Keratinocyte (primary cell): ENCODE measurements at regions not wholly inside any gene's neighbourhood (a gene's known extent, or its start where the extent isn't known, plus 50 kb on each side); places are given as distances from the start of the nearest gene placed in this dataset.

Source experiments
- DNase-seq: peaks from one replicate; pipeline ENCODE4 v3.0.0-alpha.2; 2011; ENCODE audit warnings: low read depth, missing footprints, low spot score
- FAIRE-seq: peaks from 2 replicates; lab custom pipeline; 2011; peaks lifted over from hg19 to GRCh38; lab: Jason Lieb, UNC
- H2AFZ ChIP-seq: 2 replicates; pipeline ENCODE4 v1.6.0; 2012; ENCODE audit warnings: low read length, control low read depth, inconsistent platforms; ENCODE audit not compliant: control insufficient read depth
- H3K27ac ChIP-seq: 2 replicates; pipeline ENCODE4 v1.5.1; 2011; ENCODE audit warnings: low read length; ENCODE audit not compliant: control insufficient read depth, insufficient read depth
- H3K27me3 ChIP-seq: 3 replicates; pipeline ENCODE4 v1.6.0; 2011; ENCODE audit warnings: low read length; ENCODE audit not compliant: control insufficient read depth, insufficient read depth; ENCODE audit errors: extremely low read depth
- H3K36me3 ChIP-seq, 2 experiments: 2 replicates in 1 of 2; 3 replicates in 1 of 2; pipeline ENCODE4 v1.5.1; 2011; ENCODE audit warnings: low read length in 2 of 2, mild to moderate bottlenecking in 1 of 2; ENCODE audit not compliant: control insufficient read depth in 2 of 2, insufficient read depth in 2 of 2; ENCODE audit errors: extremely low read depth in 1 of 2
- H3K4me1 ChIP-seq: 3 replicates; pipeline ENCODE4 v1.5.1; 2011; ENCODE audit warnings: low read length; ENCODE audit not compliant: control insufficient read depth, insufficient read depth; ENCODE audit errors: extremely low read depth
- H3K4me2 ChIP-seq: 3 replicates; pipeline ENCODE4 v1.6.0; 2011; ENCODE audit warnings: low read depth, low read length; ENCODE audit not compliant: control insufficient read depth, insufficient read depth; ENCODE audit errors: extremely low read depth
- H3K4me3 ChIP-seq, 3 experiments: fragments of 200-600 bp in 1 of 3; sonication (generic) in 1 of 3; 2 replicates in 2 of 3; 3 replicates in 1 of 3; pipeline ENCODE4 v1.5.1; 2011 to 2016; ENCODE audit warnings: low read length in 3 of 3, mild to moderate bottlenecking in 3 of 3, control low read depth in 2 of 3, inconsistent platforms in 1 of 3, low read depth in 1 of 3, mixed read lengths in 1 of 3, mixed run types in 1 of 3, moderate library complexity in 1 of 3; ENCODE audit not compliant: control insufficient read depth in 2 of 3, insufficient read depth in 2 of 3; ENCODE audit errors: extremely low read depth in 1 of 3
- H3K79me2 ChIP-seq: 2 replicates; pipeline ENCODE4 v1.6.0; 2012; ENCODE audit warnings: low read length; ENCODE audit not compliant: control insufficient read depth, insufficient read depth
- H3K9ac ChIP-seq: 3 replicates; pipeline ENCODE4 v1.6.0; 2011; ENCODE audit warnings: low read length; ENCODE audit not compliant: control insufficient read depth, insufficient read depth; ENCODE audit errors: extremely low read depth
- H3K9me1 ChIP-seq: 3 replicates; pipeline ENCODE4 v1.6.0; 2011; ENCODE audit warnings: low read length; ENCODE audit not compliant: control insufficient read depth, insufficient read depth; ENCODE audit errors: extremely low read depth
- H3K9me3 ChIP-seq: 2 replicates; pipeline ENCODE4 v1.5.1; 2012; ENCODE audit warnings: low read depth, low read length; ENCODE audit not compliant: control insufficient read depth
- H4K20me1 ChIP-seq: 3 replicates; pipeline ENCODE4 v1.6.0; 2011; ENCODE audit warnings: low read length; ENCODE audit not compliant: control insufficient read depth, insufficient read depth; ENCODE audit errors: extremely low read depth
- EZH2 ChIP-seq: IDR thresholded peaks from one replicate; pipeline ENCODE4 v1.6.1; 2012; ENCODE audit warnings: inconsistent platforms, mild to moderate bottlenecking, low read length, moderate library complexity
- dilution Hi-C: fragments of 300-500 bp; cut with MboI; formaldehyde crosslinking; loops from one replicate; pipeline ENCODE4 v1.7.0; 2020; ENCODE audit warnings: low sequenced_read_pairs; ENCODE audit not compliant: extremely low pct_ligation_motif_present
- TF ChIP-seq, protein P1 (sequence below), 3 experiments: IDR thresholded peaks in 1 of 3; conservative IDR thresholded peaks in 1 of 3; optimal IDR thresholded peaks in 1 of 3; 2 replicates in 2 of 3; 3 replicates in 1 of 3; pipeline versions ENCODE3 to v1.5.1; 2011; ENCODE audit warnings: low read length in 3 of 3, mild to moderate bottlenecking in 3 of 3, moderate library complexity in 2 of 3, control low read depth in 1 of 3, inconsistent platforms in 1 of 3; ENCODE audit not compliant: insufficient read depth in 2 of 3; ENCODE audit errors: extremely low read depth in 1 of 3

DNA sequence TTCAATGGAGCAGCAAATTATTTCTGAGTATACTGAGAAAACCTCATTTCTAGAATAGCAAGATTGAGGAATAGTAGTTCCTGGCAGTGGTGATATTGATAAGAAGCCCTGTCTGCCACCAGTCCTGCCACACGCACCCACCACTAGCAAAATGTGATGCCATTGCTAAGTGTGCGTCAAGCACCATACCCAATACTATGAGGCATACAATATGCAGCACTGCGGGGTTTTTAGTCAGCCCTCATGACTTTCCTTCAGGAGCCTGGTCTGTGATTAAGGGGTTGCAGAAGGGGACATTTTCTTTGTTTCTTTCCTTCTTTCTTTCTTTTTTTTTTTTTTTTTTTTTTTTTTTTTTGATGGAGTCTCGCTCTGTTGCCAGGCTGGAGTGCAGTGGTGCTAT is 128.7 kb upstream of the USP38 start:
- Histone ChIP-seq H4K20me1 (no peaks in the 10 kb centered on the region), H3K36me3 (no peaks in the 10 kb centered on the region), H3K9me3 (no peaks in the 10 kb centered on the region), H3K79me2 (no peaks in the 10 kb centered on the region), H3K9me1 (no peaks in the 10 kb centered on the region), H3K4me2 (no peak overlapping the region), H3K27me3 (no peaks in the 10 kb centered on the region), H3K9ac (no peak overlapping the region), H2AFZ (no peak overlapping the region), H3K4me1 (no peaks in the 10 kb centered on the region), H3K4me3 (no peak overlapping the region), H3K27ac (no peak overlapping the region)
- FAIRE-seq, result no peak
- dilution Hi-C loops, result no loop called here
- no peak for TF ChIP-seq EZH2
- TF ChIP-seq, protein P1, sequence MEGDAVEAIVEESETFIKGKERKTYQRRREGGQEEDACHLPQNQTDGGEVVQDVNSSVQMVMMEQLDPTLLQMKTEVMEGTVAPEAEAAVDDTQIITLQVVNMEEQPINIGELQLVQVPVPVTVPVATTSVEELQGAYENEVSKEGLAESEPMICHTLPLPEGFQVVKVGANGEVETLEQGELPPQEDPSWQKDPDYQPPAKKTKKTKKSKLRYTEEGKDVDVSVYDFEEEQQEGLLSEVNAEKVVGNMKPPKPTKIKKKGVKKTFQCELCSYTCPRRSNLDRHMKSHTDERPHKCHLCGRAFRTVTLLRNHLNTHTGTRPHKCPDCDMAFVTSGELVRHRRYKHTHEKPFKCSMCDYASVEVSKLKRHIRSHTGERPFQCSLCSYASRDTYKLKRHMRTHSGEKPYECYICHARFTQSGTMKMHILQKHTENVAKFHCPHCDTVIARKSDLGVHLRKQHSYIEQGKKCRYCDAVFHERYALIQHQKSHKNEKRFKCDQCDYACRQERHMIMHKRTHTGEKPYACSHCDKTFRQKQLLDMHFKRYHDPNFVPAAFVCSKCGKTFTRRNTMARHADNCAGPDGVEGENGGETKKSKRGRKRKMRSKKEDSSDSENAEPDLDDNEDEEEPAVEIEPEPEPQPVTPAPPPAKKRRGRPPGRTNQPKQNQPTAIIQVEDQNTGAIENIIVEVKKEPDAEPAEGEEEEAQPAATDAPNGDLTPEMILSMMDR (optimal IDR thresholded peaks at IDR 0.05 in 1 of 3, IDR thresholded peaks at IDR 0.05 in 1 of 3, conservative IDR thresholded peaks at IDR 0.05 in 1 of 3; ENCODE audit: extremely low read depth in 1 of 3, insufficient read depth in 2 of 3, low read length in 3 of 3), result no peak
- no peak for DNase-seq

DNA sequence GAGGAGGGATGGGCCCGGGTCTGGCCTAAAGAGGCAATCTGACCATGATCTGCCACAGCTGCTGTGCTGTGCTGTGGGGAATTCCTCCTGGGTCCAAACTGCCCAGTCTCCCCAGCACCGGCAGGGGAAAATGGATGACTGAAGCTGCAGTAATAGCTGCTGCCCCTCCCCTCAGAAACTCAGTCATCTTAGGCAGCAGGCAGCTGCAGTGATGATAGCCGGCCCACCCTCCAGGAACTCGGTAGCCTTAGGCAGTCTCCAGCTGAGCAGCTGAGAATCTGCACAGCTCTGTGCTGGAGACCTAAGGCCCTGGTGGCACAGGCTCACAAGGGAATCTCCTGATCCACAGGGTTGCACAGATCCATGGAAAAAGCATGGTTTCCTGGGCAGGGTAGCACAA is 113.4 kb upstream of the USP38 start:
- Histone ChIP-seq H3K27ac (no peak overlapping the region), H3K27me3 (no peaks in the 10 kb centered on the region), H2AFZ (no peak overlapping the region), H3K4me1 (no peaks in the 10 kb centered on the region), H4K20me1 (no peaks in the 10 kb centered on the region), H3K9me1 (no peaks in the 10 kb centered on the region), H3K4me3 (no peak overlapping the region), H3K79me2 (no peaks in the 10 kb centered on the region), H3K9me3 (no peaks in the 10 kb centered on the region), H3K36me3 (no peaks in the 10 kb centered on the region), H3K4me2 (no peak overlapping the region), H3K9ac (no peak overlapping the region)
- DNase-seq (no peak), FAIRE-seq (no peak)
- dilution Hi-C loops, result no loop called here
- TF ChIP-seq, protein P1 (optimal IDR thresholded peaks at IDR 0.05 in 1 of 3, IDR thresholded peaks at IDR 0.05 in 1 of 3, conservative IDR thresholded peaks at IDR 0.05 in 1 of 3; ENCODE audit: extremely low read depth in 1 of 3, insufficient read depth in 2 of 3, low read length in 3 of 3), result no peak
- TF ChIP-seq EZH2, result no peak
